22Rv1 (cell line): ENCODE measurements at regions not wholly inside any gene's neighbourhood (a gene's known extent, or its start where the extent isn't known, plus 50 kb on each side); places are given as distances from the start of the nearest gene placed in this dataset.

ENCODE experiments used
- H3K27ac ChIP-seq: fragments of 450-650 bp; 2 replicates; pipeline ENCODE4 v1.5.1; 2017
- CTCF ChIP-seq: fragments of 450-650 bp; IDR thresholded peaks from 2 replicates; pipeline ENCODE4 v1.5.1; 2017; ENCODE audit warnings: mild to moderate bottlenecking
- ZFX ChIP-seq: fragments of 450-650 bp; IDR thresholded peaks from 2 replicates; pipeline ENCODE4 v1.6.1; 2017; ENCODE audit warnings: antibody characterized with exemption, borderline replicate concordance

DNA sequence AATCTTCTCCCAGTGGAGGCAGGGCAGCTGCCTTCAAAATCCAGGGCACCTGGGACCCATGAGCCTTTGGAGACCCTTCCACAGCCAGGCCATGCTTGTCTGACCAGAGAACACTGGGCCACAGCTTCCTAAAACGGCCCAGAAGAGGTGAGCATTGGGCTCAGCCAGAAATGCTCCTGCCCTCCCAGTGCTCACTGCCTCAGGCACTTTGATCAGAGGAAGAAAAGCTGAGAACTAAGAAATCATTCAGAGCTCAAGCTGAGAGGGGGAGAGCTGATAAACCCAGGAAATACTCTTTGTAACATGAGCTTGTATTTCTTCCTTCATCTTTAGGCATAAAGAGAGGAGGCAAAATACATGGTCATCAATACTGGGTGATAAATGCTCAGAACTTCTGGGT lies 365.5 kb upstream of the KLHL29 start:
- no peak overlapping the region for H3K27ac ChIP-seq
- no peak for TF ChIP-seq ZFX
- TF ChIP-seq CTCF = no peak

DNA sequence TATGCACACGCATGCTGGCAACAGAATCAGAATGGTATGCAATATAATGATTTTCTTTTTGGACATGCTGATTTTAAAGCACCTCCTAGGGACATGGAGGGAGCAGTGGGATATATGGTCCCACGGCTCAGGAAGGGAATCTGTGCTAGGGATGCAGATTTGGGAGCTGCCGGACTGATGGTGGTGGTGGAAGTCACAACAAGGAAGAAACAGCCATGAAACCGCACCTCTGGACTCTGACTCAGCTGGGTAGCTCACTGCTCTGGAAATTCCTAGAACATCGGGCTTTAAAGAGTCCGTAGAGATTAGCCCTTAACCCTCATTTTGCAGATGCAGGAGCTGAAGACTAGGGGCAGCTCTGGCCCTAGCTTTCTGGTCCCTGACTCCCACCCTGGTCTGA lies 364.3 kb upstream of the KLHL29 start:
- H3K27ac ChIP-seq = no peak overlapping the region
- TF ChIP-seq CTCF = no peak
- no peak for TF ChIP-seq ZFX

- TF ChIP-seq CTCF = no peak
- TF ChIP-seq ZFX = no peak
- no peak overlapping the region for H3K27ac ChIP-seq
Observed at GRCh38 chr2:23021311-23022120, 363.5 kb upstream of the KLHL29 start.

GRCh38 chr2:23023722-23024121 lies 361.3 kb upstream of the KLHL29 start:
- TF ChIP-seq ZFX = no peak
- no peak for TF ChIP-seq CTCF
- no peak overlapping the region for H3K27ac ChIP-seq

- H3K27ac ChIP-seq = no peak overlapping the region
- no peak for TF ChIP-seq ZFX
- no peak for TF ChIP-seq CTCF
Observed at GRCh38 chr2:23026671-23027070, 358.3 kb upstream of the KLHL29 start.

- TF ChIP-seq CTCF (no peak), ZFX (no peak)
- H3K27ac ChIP-seq = no peak overlapping the region
Observed at GRCh38 chr2:23027396-23027795, 357.6 kb upstream of the KLHL29 start.

- H3K27ac ChIP-seq = no peak overlapping the region
- TF ChIP-seq CTCF (no peak), ZFX (no peak)
Observed at GRCh38 chr2:23028106-23028505, 356.9 kb upstream of the KLHL29 start.
